ENCODE measurements at regions not wholly inside any gene's neighbourhood (a gene's known extent, or its start where the extent isn't known, plus 50 kb on each side); places are given as distances from the start of the nearest gene placed in this dataset.
"Not testable (repeated sequence)": the region's sequence is repeated elsewhere in the genome, so short reads cannot be mapped to it uniquely, and the experiment has no call there.

- H3K9ac ChIP-seq (ENCODE audit: low read length), result no peak overlapping the region
- H4K20me1 ChIP-seq (ENCODE audit: insufficient read depth, low read depth, low read length), result no peaks in the 10 kb centered on the region
- no peaks in the 10 kb centered on the region for H3K4me1 ChIP-seq (ENCODE audit: low read length)
- no peaks in the 10 kb centered on the region for H3K9me2 ChIP-seq (replicated peaks; ENCODE audit: insufficient read depth, low read length)
- H3K36me3 ChIP-seq (ENCODE audit: insufficient read depth, low read length), result no peaks in the 10 kb centered on the region
- H3K27me3 ChIP-seq (ENCODE audit: low read length), result no peaks in the 10 kb centered on the region
- no peak overlapping the region for H3K4me2 ChIP-seq (ENCODE audit: low read depth, low read length, poor library complexity, severe bottlenecking)
- no peaks in the 10 kb centered on the region for H3K9me3 ChIP-seq (ENCODE audit: low read length)
- no peak overlapping the region for H2AFZ ChIP-seq (ENCODE audit: low read length)
- H3K27ac ChIP-seq (ENCODE audit: low read length), result no peak overlapping the region
- H3K79me2 ChIP-seq (ENCODE audit: low read length), result no peaks in the 10 kb centered on the region
- H3K4me3 ChIP-seq (ENCODE audit: low read length), result no peak overlapping the region
- DNase-seq, result no peak
Observed at GRCh38 chr15:61339516-61339915, 110.4 kb upstream of the RORA start.

GRCh38 chr15:61337541-61337940 is 108.4 kb upstream of the RORA start:
- Histone ChIP-seq H4K20me1 (ENCODE audit: insufficient read depth, low read depth, low read length) (no peaks in the 10 kb centered on the region), H2AFZ (ENCODE audit: low read length) (no peak overlapping the region)
- DNase-seq, result no peak

GRCh38 chr15:61336026-61336638 is 107.0 kb upstream of the RORA start:
- DNase-seq, result no peak
- H3K36me3 ChIP-seq (ENCODE audit: insufficient read depth, low read length), result no peaks in the 10 kb centered on the region
- H3K4me3 ChIP-seq (ENCODE audit: low read length), result no peak overlapping the region
- H3K27me3 ChIP-seq (ENCODE audit: low read length), result no peaks in the 10 kb centered on the region
- H4K20me1 ChIP-seq (ENCODE audit: insufficient read depth, low read depth, low read length), result no peaks in the 10 kb centered on the region
- no peaks in the 10 kb centered on the region for H3K79me2 ChIP-seq (ENCODE audit: low read length)
- H3K9ac ChIP-seq (ENCODE audit: low read length), result no peak overlapping the region
- no peak overlapping the region for H2AFZ ChIP-seq (ENCODE audit: low read length)
- H3K9me2 ChIP-seq (replicated peaks; ENCODE audit: insufficient read depth, low read length), result no peaks in the 10 kb centered on the region
- no peak overlapping the region for H3K27ac ChIP-seq (ENCODE audit: low read length)
- no peaks in the 10 kb centered on the region for H3K9me3 ChIP-seq (ENCODE audit: low read length)
- no peaks in the 10 kb centered on the region for H3K4me1 ChIP-seq (ENCODE audit: low read length)
- no peak overlapping the region for H3K4me2 ChIP-seq (ENCODE audit: low read depth, low read length, poor library complexity, severe bottlenecking)

More at GRCh38 chr15:61337541-61337940, 108.4 kb upstream of the RORA start:
- Histone ChIP-seq H3K9ac (ENCODE audit: low read length) (no peak overlapping the region), H3K4me3 (ENCODE audit: low read length) (no peak overlapping the region), H3K4me2 (ENCODE audit: low read depth, low read length, poor library complexity, severe bottlenecking) (no peak overlapping the region), H3K79me2 (ENCODE audit: low read length) (no peaks in the 10 kb centered on the region), H3K36me3 (ENCODE audit: insufficient read depth, low read length) (no peaks in the 10 kb centered on the region), H3K9me3 (ENCODE audit: low read length) (no peaks in the 10 kb centered on the region), H3K4me1 (ENCODE audit: low read length) (no peaks in the 10 kb centered on the region), H3K9me2 (replicated peaks; ENCODE audit: insufficient read depth, low read length) (no peaks in the 10 kb centered on the region), H3K27me3 (ENCODE audit: low read length) (no peaks in the 10 kb centered on the region), H3K27ac (ENCODE audit: low read length) (no peak overlapping the region)

- not testable (repeated sequence) for H4K20me1 ChIP-seq (ENCODE audit: insufficient read depth, low read depth, low read length); H3K27ac ChIP-seq (ENCODE audit: low read length); H3K27me3 ChIP-seq (ENCODE audit: low read length); H3K36me3 ChIP-seq (ENCODE audit: insufficient read depth, low read length); H3K9me3 ChIP-seq (ENCODE audit: low read length); H3K4me1 ChIP-seq (ENCODE audit: low read length); H3K4me2 ChIP-seq (ENCODE audit: low read depth, low read length, poor library complexity, severe bottlenecking); H3K79me2 ChIP-seq (ENCODE audit: low read length); DNase-seq; H3K4me3 ChIP-seq (ENCODE audit: low read length); H2AFZ ChIP-seq (ENCODE audit: low read length); H3K9ac ChIP-seq (ENCODE audit: low read length); H3K9me2 ChIP-seq (replicated peaks; ENCODE audit: insufficient read depth, low read length)
Observed at GRCh38 chr15:61334714-61335113, 105.6 kb upstream of the RORA start.

- H3K9me2 ChIP-seq (replicated peaks; ENCODE audit: insufficient read depth, low read length), result no peaks in the 10 kb centered on the region
- no peak overlapping the region for H3K4me3 ChIP-seq (ENCODE audit: low read length)
- H3K27ac ChIP-seq (ENCODE audit: low read length), result no peak overlapping the region
- no peaks in the 10 kb centered on the region for H3K9me3 ChIP-seq (ENCODE audit: low read length)
- H3K4me1 ChIP-seq (ENCODE audit: low read length), result no peaks in the 10 kb centered on the region
- DNase-seq, result no peak
- H4K20me1 ChIP-seq (ENCODE audit: insufficient read depth, low read depth, low read length), result no peaks in the 10 kb centered on the region
- H3K9ac ChIP-seq (ENCODE audit: low read length), result no peak overlapping the region
- H3K27me3 ChIP-seq (ENCODE audit: low read length), result no peaks in the 10 kb centered on the region
- H3K36me3 ChIP-seq (ENCODE audit: insufficient read depth, low read length), result no peaks in the 10 kb centered on the region
- no peak overlapping the region for H2AFZ ChIP-seq (ENCODE audit: low read length)
- no peak overlapping the region for H3K4me2 ChIP-seq (ENCODE audit: low read depth, low read length, poor library complexity, severe bottlenecking)
- no peaks in the 10 kb centered on the region for H3K79me2 ChIP-seq (ENCODE audit: low read length)
Observed at GRCh38 chr15:61331019-61331418, 101.9 kb upstream of the RORA start.

GRCh38 chr15:61327019-61327631 is 98.0 kb upstream of the RORA start:
- H3K4me3 ChIP-seq (ENCODE audit: low read length), result no peak overlapping the region
- no peaks in the 10 kb centered on the region for H3K79me2 ChIP-seq (ENCODE audit: low read length)
- no peaks in the 10 kb centered on the region for H3K4me1 ChIP-seq (ENCODE audit: low read length)
- no peak overlapping the region for H3K27ac ChIP-seq (ENCODE audit: low read length)
- H3K36me3 ChIP-seq (ENCODE audit: insufficient read depth, low read length), result no peaks in the 10 kb centered on the region
- H3K9ac ChIP-seq (ENCODE audit: low read length), result no peak overlapping the region
- H3K9me2 ChIP-seq (replicated peaks; ENCODE audit: insufficient read depth, low read length), result no peaks in the 10 kb centered on the region
- no peak overlapping the region for H2AFZ ChIP-seq (ENCODE audit: low read length)
- no peaks in the 10 kb centered on the region for H3K9me3 ChIP-seq (ENCODE audit: low read length)
- no peaks in the 10 kb centered on the region for H4K20me1 ChIP-seq (ENCODE audit: insufficient read depth, low read depth, low read length)
- H3K4me2 ChIP-seq (ENCODE audit: low read depth, low read length, poor library complexity, severe bottlenecking), result no peak overlapping the region
- DNase-seq, result no peak
- H3K27me3 ChIP-seq (ENCODE audit: low read length), result no peaks in the 10 kb centered on the region

GRCh38 chr15:61319892-61320291 is 90.8 kb upstream of the RORA start:
- H3K36me3 ChIP-seq (ENCODE audit: insufficient read depth, low read length), result no peaks in the 10 kb centered on the region
- H3K4me1 ChIP-seq (ENCODE audit: low read length), result no peaks in the 10 kb centered on the region
- H3K79me2 ChIP-seq (ENCODE audit: low read length), result no peaks in the 10 kb centered on the region
- H3K9me2 ChIP-seq (replicated peaks; ENCODE audit: insufficient read depth, low read length), result no peaks in the 10 kb centered on the region
- no peak overlapping the region for H3K4me3 ChIP-seq (ENCODE audit: low read length)
- H3K27ac ChIP-seq (ENCODE audit: low read length), result no peak overlapping the region
- H3K9ac ChIP-seq (ENCODE audit: low read length), result no peak overlapping the region
- no peaks in the 10 kb centered on the region for H3K9me3 ChIP-seq (ENCODE audit: low read length)
- no peak overlapping the region for H3K4me2 ChIP-seq (ENCODE audit: low read depth, low read length, poor library complexity, severe bottlenecking)
- no peak overlapping the region for H2AFZ ChIP-seq (ENCODE audit: low read length)
- no peaks in the 10 kb centered on the region for H4K20me1 ChIP-seq (ENCODE audit: insufficient read depth, low read depth, low read length)
- H3K27me3 ChIP-seq (ENCODE audit: low read length), result no peaks in the 10 kb centered on the region
- DNase-seq, result no peak

- H4K20me1 ChIP-seq (ENCODE audit: insufficient read depth, low read depth, low read length), result no peaks in the 10 kb centered on the region
- no peak for DNase-seq
- H3K27me3 ChIP-seq (ENCODE audit: low read length), result no peaks in the 10 kb centered on the region
- H3K27ac ChIP-seq (ENCODE audit: low read length), result no peak overlapping the region
- no peak overlapping the region for H3K4me3 ChIP-seq (ENCODE audit: low read length)
- H3K4me2 ChIP-seq (ENCODE audit: low read depth, low read length, poor library complexity, severe bottlenecking), result no peak overlapping the region
- H3K9me3 ChIP-seq (ENCODE audit: low read length), result no peaks in the 10 kb centered on the region
- H2AFZ ChIP-seq (ENCODE audit: low read length), result no peak overlapping the region
- no peak overlapping the region for H3K9ac ChIP-seq (ENCODE audit: low read length)
- H3K9me2 ChIP-seq (replicated peaks; ENCODE audit: insufficient read depth, low read length), result no peaks in the 10 kb centered on the region
- no peaks in the 10 kb centered on the region for H3K79me2 ChIP-seq (ENCODE audit: low read length)
- H3K4me1 ChIP-seq (ENCODE audit: low read length), result no peaks in the 10 kb centered on the region
- H3K36me3 ChIP-seq (ENCODE audit: insufficient read depth, low read length), result no peaks in the 10 kb centered on the region
Observed at GRCh38 chr15:61318802-61319525, 89.9 kb upstream of the RORA start.

Measured in Karpas-422 (cell line).